HuH-7 (cell line): ENCODE measurements at regions not wholly inside any gene's neighbourhood (a gene's known extent, or its start where the extent isn't known, plus 50 kb on each side); places are given as distances from the start of the nearest gene placed in this dataset.
"Not testable (repeated sequence)": the region's sequence is repeated elsewhere in the genome, so short reads cannot be mapped to it uniquely, and the experiment has no call there.

Source experiments
- DNase-seq: peaks from one replicate; pipeline ENCODE4 v3.0.0; 2011; ENCODE audit warnings: low spot score

- no peak for DNase-seq
Observed at GRCh38 chrX:98065151-98065550, 1181.4 kb downstream of the RPA4 start.

- no peak for DNase-seq
Observed at GRCh38 chrX:98067611-98068010, 1183.9 kb downstream of the RPA4 start.

- DNase-seq: no peak
Observed at GRCh38 chrX:98068024-98068580, 1184.4 kb downstream of the RPA4 start.

GRCh38 chrX:98071331-98071730, 1187.6 kb downstream of the RPA4 start:
- DNase-seq: no peak

GRCh38 chrX:98077440-98077839, 1193.7 kb downstream of the RPA4 start:
- no peak for DNase-seq

- no peak for DNase-seq
Observed at GRCh38 chrX:98111684-98112083, 1228.0 kb downstream of the RPA4 start.

GRCh38 chrX:98114021-98114420, 1230.3 kb downstream of the RPA4 start:
- no peak for DNase-seq

- no peak for DNase-seq
Observed at GRCh38 chrX:98141466-98141865, 1257.8 kb downstream of the RPA4 start.

GRCh38 chrX:98191003-98191402, 1307.3 kb downstream of the RPA4 start:
- no peak for DNase-seq

GRCh38 chrX:98194036-98194435, 1310.3 kb downstream of the RPA4 start:
- DNase-seq: no peak

- no peak for DNase-seq
Observed at GRCh38 chrX:98203800-98204199, 1320.1 kb downstream of the RPA4 start.

- no peak for DNase-seq
Observed at GRCh38 chrX:98207947-98208346, 1324.2 kb downstream of the RPA4 start.

- DNase-seq: no peak
Observed at GRCh38 chrX:98231003-98231402, 1347.3 kb downstream of the RPA4 start.

- not testable (repeated sequence) for DNase-seq
Observed at GRCh38 chrX:98240061-98240460, 1356.4 kb downstream of the RPA4 start.

- DNase-seq: no peak
Observed at GRCh38 chrX:98263135-98263534, 1379.4 kb downstream of the RPA4 start.

- no peak for DNase-seq
Observed at GRCh38 chrX:98289726-98290125, 1406.0 kb downstream of the RPA4 start.

- DNase-seq: no peak
Observed at GRCh38 chrX:98294310-98294709, 1410.6 kb downstream of the RPA4 start.

GRCh38 chrX:98296129-98296528, 1412.4 kb downstream of the RPA4 start:
- DNase-seq: no peak

GRCh38 chrX:98299785-98300184, 1416.1 kb downstream of the RPA4 start:
- no peak for DNase-seq

- DNase-seq: not testable (repeated sequence)
Observed at GRCh38 chrX:98300536-98300935, 1416.8 kb downstream of the RPA4 start.

GRCh38 chrX:98331407-98331806, 1447.7 kb downstream of the RPA4 start:
- DNase-seq: no peak

GRCh38 chrX:98338544-98338943, 1454.8 kb downstream of the RPA4 start:
- no peak for DNase-seq

- DNase-seq: no peak
Observed at GRCh38 chrX:98350940-98351339, 1467.2 kb downstream of the RPA4 start.

GRCh38 chrX:98357146-98357545, 1473.4 kb downstream of the RPA4 start:
- DNase-seq: no peak

GRCh38 chrX:98362630-98363029, 1478.9 kb downstream of the RPA4 start:
- DNase-seq: no peak
